PC-9 (cell line): ENCODE measurements at regions not wholly inside any gene's neighbourhood (a gene's known extent, or its start where the extent isn't known, plus 50 kb on each side); places are given as distances from the start of the nearest gene placed in this dataset.

ENCODE experiments used
- BruUV-seq: library from RNA; stranded (reverse); fragments of 400-500 nt; replicated peaks from 2 replicates; lab custom pipeline; 2021; lab: Mats Ljungman, UMichigan
- CTCF ChIA-PET: fragments of 300-600 bp; sonication (Branson Sonifier 250); formaldehyde crosslinking; loops from one replicate; lab custom pipeline; 2022; ENCODE audit warnings: antibody characterized with exemption; lab: Charles Lee
- POLR2A ChIA-PET: fragments of 300-600 bp; sonication (Branson Sonifier 250); formaldehyde crosslinking; loops from one replicate; lab custom pipeline; 2022; ENCODE audit warnings: antibody characterized with exemption; ENCODE audit not compliant: unreplicated experiment; lab: Charles Lee
- DNase-seq, 2 experiments: peaks; one replicate each; pipeline versions ENCODE4 v3.0.0 to v3.0.0-alpha.2; 2015 to 2022; ENCODE audit warnings: mixed read lengths in 1 of 2
- H2AFZ ChIP-seq: fragments of 200-600 bp; sonication (generic); 2 replicates; pipeline ENCODE4 v1.8.1; 2017; ENCODE audit warnings: antibody characterized with exemption
- H3F3A ChIP-seq: fragments of 200-600 bp; sonication (generic); 2 replicates; pipeline ENCODE4 v1.8.1; 2017; ENCODE audit warnings: antibody characterized with exemption, mild to moderate bottlenecking, low read depth; ENCODE audit not compliant: insufficient read depth
- H3K27ac ChIP-seq: fragments of 200-600 bp; sonication (generic); 2 replicates; pipeline ENCODE4 v1.6.1; 2016; ENCODE audit warnings: mixed run types
- H3K27me3 ChIP-seq: fragments of 200-600 bp; sonication (generic); 2 replicates; pipeline ENCODE4 v1.6.1; 2016; ENCODE audit warnings: low read depth, mixed run types; ENCODE audit not compliant: insufficient read depth
- H3K36me3 ChIP-seq: fragments of 200-600 bp; sonication (generic); 2 replicates; pipeline ENCODE4 v1.6.1; 2016; ENCODE audit warnings: low read depth, mixed run types
- H3K4me1 ChIP-seq: fragments of 200-600 bp; sonication (generic); replicated peaks from 2 replicates; pipeline ENCODE4 v1.6.1; 2016; ENCODE audit warnings: mixed run types; ENCODE audit not compliant: insufficient read depth
- H3K4me2 ChIP-seq: fragments of 200-600 bp; sonication (generic); 2 replicates; pipeline ENCODE4 v1.6.1; 2017; ENCODE audit warnings: mixed run types
- H3K4me3 ChIP-seq: fragments of 200-600 bp; sonication (generic); 2 replicates; pipeline ENCODE4 v1.6.1; 2016; ENCODE audit warnings: mixed run types
- H3K79me2 ChIP-seq: fragments of 200-600 bp; sonication (generic); 2 replicates; pipeline ENCODE4 v1.6.1; 2017; ENCODE audit warnings: low read depth, mixed run types
- H3K9me2 ChIP-seq: fragments of 200-600 bp; sonication (generic); 2 replicates; pipeline ENCODE4 v1.8.1; 2017; ENCODE audit warnings: mild to moderate bottlenecking; ENCODE audit not compliant: insufficient read depth
- H3K9me3 ChIP-seq: fragments of 200-600 bp; sonication (generic); 2 replicates; pipeline ENCODE4 v1.8.1; 2016; ENCODE audit warnings: low read depth; ENCODE audit not compliant: insufficient read depth
- H4K20me1 ChIP-seq: fragments of 200-600 bp; sonication (generic); 2 replicates; pipeline ENCODE4 v1.8.1; 2017; ENCODE audit not compliant: insufficient read depth
- EZH2 ChIP-seq: fragments of 200-600 bp; sonication (generic); IDR thresholded peaks from 2 replicates; pipeline ENCODE4 v1.8.0; 2017; ENCODE audit warnings: antibody characterized with exemption, low read depth
- intact Hi-C: fragments of 100-400 bp; cut with micrococcal nuclease; formaldehyde crosslinking; loops from one replicate; pipeline ENCODE4 v1.10.0; 2022; ENCODE audit not compliant: unreplicated experiment
- TF ChIP-seq, protein P1 (sequence below): fragments of 200-600 bp; sonication (generic); conservative IDR thresholded peaks from 2 replicates; pipeline ENCODE4 v1.6.1; 2017; ENCODE audit warnings: mixed run types, antibody characterized with exemption, mild to moderate bottlenecking, moderate library complexity

DNA sequence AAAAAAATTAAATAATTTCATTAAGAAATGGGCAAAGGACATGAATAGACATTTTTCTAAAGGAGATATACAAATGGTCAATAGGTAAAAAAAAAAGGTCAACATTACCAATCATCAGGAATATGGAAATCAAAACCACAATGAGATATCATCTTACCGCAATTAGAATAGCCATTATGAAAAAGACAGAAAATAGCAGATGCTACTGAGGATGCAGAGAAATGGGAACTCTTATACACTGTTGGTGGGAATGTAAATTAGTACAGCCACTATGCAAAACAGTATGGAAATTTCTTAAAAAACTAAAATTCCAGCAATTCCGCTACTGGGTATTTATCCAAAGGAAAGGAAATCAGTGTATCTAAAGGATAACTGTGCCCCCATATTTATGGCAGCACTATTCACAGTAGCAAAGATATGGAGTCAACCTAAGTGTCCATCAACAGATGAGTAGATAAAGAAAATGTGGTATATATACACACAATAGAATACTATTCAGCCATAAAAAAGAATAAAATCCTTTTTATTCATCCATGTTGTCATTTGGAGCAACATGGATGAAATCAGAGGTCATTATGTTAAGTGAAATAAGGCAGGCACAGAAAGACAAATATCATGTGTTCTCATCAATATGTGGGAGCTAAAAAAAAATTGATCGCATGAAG, 132.4 kb downstream of the RPL22L1 start:
- TF ChIP-seq EZH2, result no peak
- TF ChIP-seq, protein P1, sequence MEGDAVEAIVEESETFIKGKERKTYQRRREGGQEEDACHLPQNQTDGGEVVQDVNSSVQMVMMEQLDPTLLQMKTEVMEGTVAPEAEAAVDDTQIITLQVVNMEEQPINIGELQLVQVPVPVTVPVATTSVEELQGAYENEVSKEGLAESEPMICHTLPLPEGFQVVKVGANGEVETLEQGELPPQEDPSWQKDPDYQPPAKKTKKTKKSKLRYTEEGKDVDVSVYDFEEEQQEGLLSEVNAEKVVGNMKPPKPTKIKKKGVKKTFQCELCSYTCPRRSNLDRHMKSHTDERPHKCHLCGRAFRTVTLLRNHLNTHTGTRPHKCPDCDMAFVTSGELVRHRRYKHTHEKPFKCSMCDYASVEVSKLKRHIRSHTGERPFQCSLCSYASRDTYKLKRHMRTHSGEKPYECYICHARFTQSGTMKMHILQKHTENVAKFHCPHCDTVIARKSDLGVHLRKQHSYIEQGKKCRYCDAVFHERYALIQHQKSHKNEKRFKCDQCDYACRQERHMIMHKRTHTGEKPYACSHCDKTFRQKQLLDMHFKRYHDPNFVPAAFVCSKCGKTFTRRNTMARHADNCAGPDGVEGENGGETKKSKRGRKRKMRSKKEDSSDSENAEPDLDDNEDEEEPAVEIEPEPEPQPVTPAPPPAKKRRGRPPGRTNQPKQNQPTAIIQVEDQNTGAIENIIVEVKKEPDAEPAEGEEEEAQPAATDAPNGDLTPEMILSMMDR, result no peak
- Histone ChIP-seq H3K4me3 (no peak overlapping the region), H3F3A (peaks cover 33% of the 10 kb centered on the region), H3K27ac (no peak overlapping the region), H3K4me1 (peaks cover 49% of the 10 kb centered on the region), H3K9me2 (no peaks in the 10 kb centered on the region), H4K20me1 (no peaks in the 10 kb centered on the region), H3K4me2 (no peak overlapping the region), H2AFZ (no peak overlapping the region), H3K79me2 (no peaks in the 10 kb centered on the region), H3K36me3 (no peaks in the 10 kb centered on the region), H3K9me3 (no peaks in the 10 kb centered on the region), H3K27me3 (no peaks in the 10 kb centered on the region)
- POLR2A ChIA-PET, result no interaction called here
- no peak for DNase-seq
- intact Hi-C loops, result no loop called here
- CTCF ChIA-PET, result interaction anchor here (1.5 kb wide), 1 partner anchor 73 kb away, joined by 3 read pairs; no protein-coding TSS in a partner anchor
- no TSS peak for BruUV-seq

DNA sequence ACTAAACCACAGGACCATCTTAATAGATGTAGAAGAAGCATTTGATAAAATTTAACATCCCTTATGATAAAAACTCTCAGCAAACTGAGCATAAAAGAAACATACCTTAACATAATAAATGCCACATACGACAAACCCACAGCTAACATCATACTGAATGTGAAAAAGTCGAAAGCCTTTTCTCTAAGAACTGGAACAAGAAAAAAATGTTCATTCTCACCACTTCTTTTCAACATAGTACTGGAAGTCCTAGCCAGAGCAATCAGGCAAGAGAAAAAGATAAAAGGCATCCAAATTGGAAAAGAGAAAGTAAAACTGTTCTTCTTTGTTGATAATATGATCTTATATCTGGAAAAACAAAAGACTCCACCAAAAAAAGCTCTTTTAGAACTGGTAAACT, 134.2 kb downstream of the RPL22L1 start:
- no peak for DNase-seq
- Histone ChIP-seq H3K79me2 (no peaks in the 10 kb centered on the region), H3K27me3 (no peaks in the 10 kb centered on the region), H2AFZ (no peak overlapping the region), H4K20me1 (no peaks in the 10 kb centered on the region), H3K4me2 (no peak overlapping the region), H3K4me3 (no peak overlapping the region), H3K9me3 (no peaks in the 10 kb centered on the region), H3F3A (peaks cover 15% of the 10 kb centered on the region), H3K4me1 (peaks cover 35% of the 10 kb centered on the region), H3K27ac (no peak overlapping the region), H3K36me3 (no peaks in the 10 kb centered on the region), H3K9me2 (no peaks in the 10 kb centered on the region)
- intact Hi-C loops, result no loop called here
- CTCF ChIA-PET, result no interaction called here
- no peak for TF ChIP-seq EZH2
- TF ChIP-seq, protein P1, result no peak
- POLR2A ChIA-PET, result no interaction called here
- BruUV-seq, result no TSS peak

DNA sequence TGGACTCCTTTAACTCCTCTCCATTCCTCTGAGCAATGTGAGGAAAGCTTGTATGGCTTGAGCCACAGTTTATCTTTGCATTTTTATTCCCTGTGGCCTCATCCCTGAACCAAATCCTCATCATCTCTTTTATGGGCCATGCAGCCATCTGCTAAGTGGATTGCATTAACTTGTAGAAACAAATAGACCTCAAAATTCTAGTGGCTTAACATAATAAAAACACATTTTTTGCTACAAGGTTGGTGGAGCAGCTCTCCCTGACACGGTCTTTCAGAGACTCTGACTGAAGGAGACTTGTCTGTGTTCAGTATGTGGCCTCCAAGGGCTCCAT, 135.3 kb downstream of the RPL22L1 start:
- no peaks in the 10 kb centered on the region for H3K27me3 ChIP-seq
- DNase-seq, result no peak
- intact Hi-C loops, result no loop called here
- POLR2A ChIA-PET, result no interaction called here
- no peaks in the 10 kb centered on the region for H4K20me1 ChIP-seq
- H3K4me2 ChIP-seq, result no peak overlapping the region
- H3K27ac ChIP-seq, result no peak overlapping the region
- H3K4me3 ChIP-seq, result no peak overlapping the region
- no peaks in the 10 kb centered on the region for H3K79me2 ChIP-seq
- H3F3A ChIP-seq, result peaks cover 4% of the 10 kb centered on the region; the same call in 1 of the 2 replicates
- CTCF ChIA-PET, result no interaction called here
- no peaks in the 10 kb centered on the region for H3K36me3 ChIP-seq
- TF ChIP-seq, protein P1, result no peak
- no peak for TF ChIP-seq EZH2
- no peak overlapping the region for H2AFZ ChIP-seq
- H3K4me1 ChIP-seq, result peaks cover 24% of the 10 kb centered on the region
- H3K9me3 ChIP-seq, result no peaks in the 10 kb centered on the region
- H3K9me2 ChIP-seq, result no peaks in the 10 kb centered on the region
- BruUV-seq, result no TSS peak
